Esophagus squamous epithelium (tissue), 4 donors: ENCODE measurements at regions not wholly inside any gene's neighbourhood (a gene's known extent, or its start where the extent isn't known, plus 50 kb on each side); places are given as distances from the start of the nearest gene placed in this dataset.

ENCODE experiments used
- POLR2A ChIP-seq, 4 donors: fragments of 450-650 bp; IDR thresholded peaks; one replicate each; pipeline ENCODE4 v1.6.1; 2017; ENCODE audit warnings: antibody characterized with exemption in 4 of 4, mild to moderate bottlenecking in 4 of 4, moderate library complexity in 3 of 4
- TF ChIP-seq, protein P1 (sequence below), 6 experiments: fragments of 450-650 bp in 4 of 6; fragments of 200-600 bp in 2 of 6; sonication (generic) in 2 of 6; IDR thresholded peaks; one replicate each; pipeline ENCODE4 v1.5.1; 2016 to 2019; ENCODE audit warnings: antibody characterized with exemption in 6 of 6, mild to moderate bottlenecking in 4 of 6, moderate library complexity in 4 of 6

DNA sequence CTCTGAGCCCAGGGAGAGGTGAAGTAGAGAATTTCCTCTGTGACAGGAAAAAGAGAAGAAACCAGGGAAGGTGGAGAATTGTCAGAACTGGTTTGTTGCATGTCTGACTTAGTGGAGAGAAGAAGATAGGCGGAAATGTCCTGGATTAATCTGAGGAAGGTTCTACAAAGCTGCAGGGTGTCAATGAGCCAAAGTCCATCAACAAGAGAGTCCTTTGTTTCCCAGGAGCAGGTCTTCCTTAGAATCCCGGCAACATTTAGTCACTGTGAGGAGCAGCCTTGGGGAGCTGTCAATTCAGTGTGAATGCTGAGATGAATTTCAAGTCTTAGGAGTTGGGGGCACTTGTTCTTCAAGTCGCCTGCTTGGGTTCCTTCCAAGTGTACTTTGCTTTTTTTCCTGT is 88.4 kb upstream of the CELF4 start:
- TF ChIP-seq POLR2A (IDR thresholded peaks at IDR 0.05): no peak
- TF ChIP-seq, protein P1, sequence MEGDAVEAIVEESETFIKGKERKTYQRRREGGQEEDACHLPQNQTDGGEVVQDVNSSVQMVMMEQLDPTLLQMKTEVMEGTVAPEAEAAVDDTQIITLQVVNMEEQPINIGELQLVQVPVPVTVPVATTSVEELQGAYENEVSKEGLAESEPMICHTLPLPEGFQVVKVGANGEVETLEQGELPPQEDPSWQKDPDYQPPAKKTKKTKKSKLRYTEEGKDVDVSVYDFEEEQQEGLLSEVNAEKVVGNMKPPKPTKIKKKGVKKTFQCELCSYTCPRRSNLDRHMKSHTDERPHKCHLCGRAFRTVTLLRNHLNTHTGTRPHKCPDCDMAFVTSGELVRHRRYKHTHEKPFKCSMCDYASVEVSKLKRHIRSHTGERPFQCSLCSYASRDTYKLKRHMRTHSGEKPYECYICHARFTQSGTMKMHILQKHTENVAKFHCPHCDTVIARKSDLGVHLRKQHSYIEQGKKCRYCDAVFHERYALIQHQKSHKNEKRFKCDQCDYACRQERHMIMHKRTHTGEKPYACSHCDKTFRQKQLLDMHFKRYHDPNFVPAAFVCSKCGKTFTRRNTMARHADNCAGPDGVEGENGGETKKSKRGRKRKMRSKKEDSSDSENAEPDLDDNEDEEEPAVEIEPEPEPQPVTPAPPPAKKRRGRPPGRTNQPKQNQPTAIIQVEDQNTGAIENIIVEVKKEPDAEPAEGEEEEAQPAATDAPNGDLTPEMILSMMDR (IDR thresholded peaks at IDR 0.05): no peak
